GM21367 (cell line): ENCODE measurements at regions not wholly inside any gene's neighbourhood (a gene's known extent, or its start where the extent isn't known, plus 50 kb on each side); places are given as distances from the start of the nearest gene placed in this dataset.
A peak's percentile ranks its signal among the peaks of the same experiment; 100 is the strongest.

Experiments used
- ATAC-seq: cut with Tn5 transposase; IDR thresholded peaks from one replicate; pipeline ENCODE4 v1.9.1; 2021; ENCODE audit not compliant: unreplicated experiment

- ATAC-seq: peak; percentile 83
Measured at GRCh38 chr20:22333885-22334545, 250.4 kb downstream of the FOXA2 start.

GRCh38 chr20:22324505-22324904, 259.9 kb downstream of the FOXA2 start:
- no peak for ATAC-seq

GRCh38 chr20:22322513-22322912, 261.9 kb downstream of the FOXA2 start:
- ATAC-seq: no peak

GRCh38 chr20:22321191-22321590, 263.2 kb downstream of the FOXA2 start:
- ATAC-seq: no peak

GRCh38 chr20:22320245-22320915, 264.0 kb downstream of the FOXA2 start:
- no peak for ATAC-seq

GRCh38 chr20:22315771-22316170, 268.6 kb downstream of the FOXA2 start:
- ATAC-seq: no peak

- no peak for ATAC-seq
Measured at GRCh38 chr20:22315073-22315472, 269.3 kb downstream of the FOXA2 start.

GRCh38 chr20:22312744-22313346, 271.5 kb downstream of the FOXA2 start:
- no peak for ATAC-seq

GRCh38 chr20:22308934-22309333, 275.4 kb downstream of the FOXA2 start:
- ATAC-seq: no peak

GRCh38 chr20:22307409-22307808, 277.0 kb downstream of the FOXA2 start:
- no peak for ATAC-seq

GRCh38 chr20:22305381-22305780, 279.0 kb downstream of the FOXA2 start:
- no peak for ATAC-seq

GRCh38 chr20:22303523-22303922, 280.8 kb downstream of the FOXA2 start:
- no peak for ATAC-seq

- no peak for ATAC-seq
Measured at GRCh38 chr20:22302039-22302438, 282.3 kb downstream of the FOXA2 start.

GRCh38 chr20:22293886-22294285, 290.5 kb downstream of the FOXA2 start:
- ATAC-seq: no peak

GRCh38 chr20:22289442-22289841, 294.9 kb downstream of the FOXA2 start:
- no peak for ATAC-seq

GRCh38 chr20:22288957-22289356, 295.4 kb downstream of the FOXA2 start:
- no peak for ATAC-seq

GRCh38 chr20:22288156-22288555, 296.2 kb downstream of the FOXA2 start:
- ATAC-seq: no peak

- no peak for ATAC-seq
Measured at GRCh38 chr20:22285555-22285954, 298.8 kb downstream of the FOXA2 start.

- no peak for ATAC-seq
Measured at GRCh38 chr20:22282696-22283095, 301.7 kb downstream of the FOXA2 start.

- no peak for ATAC-seq
Measured at GRCh38 chr20:22274330-22274729, 310.0 kb downstream of the FOXA2 start.

GRCh38 chr20:22268675-22269074, 315.7 kb downstream of the FOXA2 start:
- no peak for ATAC-seq

GRCh38 chr20:22264917-22265316, 319.5 kb downstream of the FOXA2 start:
- no peak for ATAC-seq
